ENCODE measurements at regions not wholly inside any gene's neighbourhood (a gene's known extent, or its start where the extent isn't known, plus 50 kb on each side); places are given as distances from the start of the nearest gene placed in this dataset.

GRCh38 chr3:138889792-138890191 is 55.1 kb upstream of the PIK3CB start (continued):
- no peak for TF ChIP-seq NKRF (conservative IDR thresholded peaks at IDR 0.05)
- TF ChIP-seq CTCF (IDR thresholded peaks at IDR 0.05 in 2 of 3, conservative IDR thresholded peaks at IDR 0.05 in 1 of 3; ENCODE audit: control insufficient read depth in 2 of 3, extremely low read depth in 1 of 3, insufficient read depth in 1 of 3, low read depth in 3 of 3, low read length in 3 of 3) = no peak
- TF ChIP-seq ZSCAN29 (IDR thresholded peaks at IDR 0.05) = no peak
- TF ChIP-seq, protein P1, sequence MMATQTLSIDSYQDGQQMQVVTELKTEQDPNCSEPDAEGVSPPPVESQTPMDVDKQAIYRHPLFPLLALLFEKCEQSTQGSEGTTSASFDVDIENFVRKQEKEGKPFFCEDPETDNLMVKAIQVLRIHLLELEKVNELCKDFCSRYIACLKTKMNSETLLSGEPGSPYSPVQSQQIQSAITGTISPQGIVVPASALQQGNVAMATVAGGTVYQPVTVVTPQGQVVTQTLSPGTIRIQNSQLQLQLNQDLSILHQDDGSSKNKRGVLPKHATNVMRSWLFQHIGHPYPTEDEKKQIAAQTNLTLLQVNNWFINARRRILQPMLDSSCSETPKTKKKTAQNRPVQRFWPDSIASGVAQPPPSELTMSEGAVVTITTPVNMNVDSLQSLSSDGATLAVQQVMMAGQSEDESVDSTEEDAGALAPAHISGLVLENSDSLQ (IDR thresholded peaks at IDR 0.05) = no peak
- TF ChIP-seq CBFB (IDR thresholded peaks at IDR 0.05; ENCODE audit: low read depth) = no peak
- TF ChIP-seq MXI1 (IDR thresholded peaks at IDR 0.05; ENCODE audit: low read depth, low read length) = no peak
- no peak for TF ChIP-seq RUNX3 (IDR thresholded peaks at IDR 0.05; ENCODE audit: low read length)

GRCh38 chr3:138888560-138888959 is 53.8 kb upstream of the PIK3CB start:
- SMC1A ChIA-PET (ENCODE audit: uncharacterized antibody, unreplicated experiment) = interaction anchor here (0.7 to 1.1 kb wide), 3 partner anchors 10 to 1656 kb away, joined by 3 to 4 read pairs (median 3); no protein-coding TSS in a partner anchor
- TF ChIP-seq NFIC (IDR thresholded peaks at IDR 0.05; ENCODE audit: low read depth, low read length) (0 out of 2 replicates have a peak, but pooled peaks have one; percentile 18), CTCF (IDR thresholded peaks at IDR 0.05 in 2 of 3, conservative IDR thresholded peaks at IDR 0.05 in 1 of 3; ENCODE audit: control insufficient read depth in 2 of 3, extremely low read depth in 1 of 3, insufficient read depth in 1 of 3, low read depth in 3 of 3, low read length in 3 of 3) (no peak), SIN3A (IDR thresholded peaks at IDR 0.05; ENCODE audit: low read depth, low read length) (no peak), RUNX3 (IDR thresholded peaks at IDR 0.05; ENCODE audit: low read length) (peak; percentile 34; the same call in 1 of the 2 replicates), TBL1XR1 (IDR thresholded peaks at IDR 0.05; ENCODE audit: low read depth, low read length) (no peak)
- TF ChIP-seq, protein P2, sequence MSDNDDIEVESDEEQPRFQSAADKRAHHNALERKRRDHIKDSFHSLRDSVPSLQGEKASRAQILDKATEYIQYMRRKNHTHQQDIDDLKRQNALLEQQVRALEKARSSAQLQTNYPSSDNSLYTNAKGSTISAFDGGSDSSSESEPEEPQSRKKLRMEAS (IDR thresholded peaks at IDR 0.05; ENCODE audit: low read depth, low read length) = no peak
- TF ChIP-seq, protein P3, sequence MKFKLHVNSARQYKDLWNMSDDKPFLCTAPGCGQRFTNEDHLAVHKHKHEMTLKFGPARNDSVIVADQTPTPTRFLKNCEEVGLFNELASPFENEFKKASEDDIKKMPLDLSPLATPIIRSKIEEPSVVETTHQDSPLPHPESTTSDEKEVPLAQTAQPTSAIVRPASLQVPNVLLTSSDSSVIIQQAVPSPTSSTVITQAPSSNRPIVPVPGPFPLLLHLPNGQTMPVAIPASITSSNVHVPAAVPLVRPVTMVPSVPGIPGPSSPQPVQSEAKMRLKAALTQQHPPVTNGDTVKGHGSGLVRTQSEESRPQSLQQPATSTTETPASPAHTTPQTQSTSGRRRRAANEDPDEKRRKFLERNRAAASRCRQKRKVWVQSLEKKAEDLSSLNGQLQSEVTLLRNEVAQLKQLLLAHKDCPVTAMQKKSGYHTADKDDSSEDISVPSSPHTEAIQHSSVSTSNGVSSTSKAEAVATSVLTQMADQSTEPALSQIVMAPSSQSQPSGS (IDR thresholded peaks at IDR 0.05; ENCODE audit: low read length) = 0 out of 2 replicates have a peak, but pooled peaks have one; percentile 23

More at GRCh38 chr3:138888560-138888959, 53.8 kb upstream of the PIK3CB start:
- H3K27ac ChIP-seq (ENCODE audit: control insufficient read depth, insufficient read depth) = no peak overlapping the region
- H3K4me2 ChIP-seq (ENCODE audit: control insufficient read depth, insufficient read depth) = no peak overlapping the region
- H3K9me3 ChIP-seq (replicated peaks; ENCODE audit: control insufficient read depth, insufficient read depth, low read length) = no peaks in the 10 kb centered on the region
- no peak overlapping the region for H3K4me3 ChIP-seq
- WGBS (ENCODE audit: insufficient coverage, insufficient replicate concordance, low lambda C conversion rate, missing lambda C conversion rate) = 28% methylated on average over 2 of the region's 2 CpGs
- intact Hi-C loops (cut with micrococcal nuclease; ENCODE audit: unreplicated experiment) = no loop called here
- H3K79me2 ChIP-seq (ENCODE audit: control insufficient read depth, insufficient read depth, low read length) = no peaks in the 10 kb centered on the region
- RAD21 ChIA-PET (ENCODE audit: unreplicated experiment) = no interaction called here
- H3K9ac ChIP-seq (ENCODE audit: control insufficient read depth, insufficient read depth, low read length) = no peak overlapping the region
- in situ Hi-C loops (cut with MboI) = no loop called here
- FAIRE-seq (no peak), ATAC-seq (peak; percentile 64), DNase-seq (ENCODE audit: low read depth, low spot score) (no peak)
- POLR2A ChIA-PET = no interaction called here
- CTCF ChIA-PET = interaction anchor here (1.1 kb wide), 1 partner anchor 10 kb away, joined by 3 read pairs; no protein-coding TSS in a partner anchor
- no peaks in the 10 kb centered on the region for H3K36me3 ChIP-seq (ENCODE audit: control insufficient read depth in 2 of 2, insufficient read depth in 2 of 2, low read length in 1 of 2)
- peaks cover 3% of the 10 kb centered on the region; the same call in 1 of the 2 replicates for H3K4me1 ChIP-seq (ENCODE audit: control insufficient read depth, insufficient read depth, low read length)
- H2AFZ ChIP-seq (ENCODE audit: control insufficient read depth, low read depth, low read length) = no peak overlapping the region
- H3K27me3 ChIP-seq (replicated peaks in 1 of 2; ENCODE audit: control insufficient read depth in 2 of 2, insufficient read depth in 2 of 2, low read length in 1 of 2) = no peaks in the 10 kb centered on the region
- H4K20me1 ChIP-seq (ENCODE audit: control insufficient read depth, insufficient read depth) = no peaks in the 10 kb centered on the region
- no TSS peak for BruUV-seq (replicated peaks)

Data from GM12878 (cell line).